Fibroblast of lung (primary cell): ENCODE measurements at regions not wholly inside any gene's neighbourhood (a gene's known extent, or its start where the extent isn't known, plus 50 kb on each side); places are given as distances from the start of the nearest gene placed in this dataset.

Experiments
- DNase-seq, 2 donors: peaks; one replicate each; pipeline versions ENCODE4 v3.0.0 to v3.0.0-alpha.2; 2010; ENCODE audit warnings: low read depth in 2 of 2
- H2AFZ ChIP-seq: 2 replicates; pipeline ENCODE4 v1.5.1; 2012; ENCODE audit warnings: low read length, control low read depth, inconsistent platforms
- H3K27ac ChIP-seq: 2 replicates; pipeline ENCODE4 v1.5.1; 2011; ENCODE audit warnings: low read length, control low read depth; ENCODE audit not compliant: insufficient read depth
- H3K27me3 ChIP-seq: 2 replicates; pipeline ENCODE4 v1.5.1; 2011; ENCODE audit warnings: mild to moderate bottlenecking, low read length; ENCODE audit not compliant: control insufficient read depth, insufficient read depth
- H3K36me3 ChIP-seq: 2 replicates; pipeline ENCODE4 v1.5.1; 2011; ENCODE audit warnings: low read length; ENCODE audit not compliant: control insufficient read depth, insufficient read depth
- H3K4me1 ChIP-seq: 2 replicates; pipeline ENCODE4 v1.5.1; 2011; ENCODE audit warnings: low read length; ENCODE audit not compliant: control insufficient read depth, insufficient read depth; ENCODE audit errors: extremely low read depth
- H3K4me2 ChIP-seq: 2 replicates; pipeline ENCODE4 v1.5.1; 2011; ENCODE audit warnings: low read length, control low read depth; ENCODE audit not compliant: insufficient read depth; ENCODE audit errors: extremely low read depth
- H3K4me3 ChIP-seq, 4 experiments: fragments of 200-600 bp in 1 of 4; sonication (generic) in 1 of 4; replicated peaks in 1 of 4; 2 replicates each; pipeline ENCODE4 v1.5.1; 2011 to 2016; ENCODE audit warnings: low read length in 4 of 4, low read depth in 3 of 4, mild to moderate bottlenecking in 3 of 4, control low read depth in 2 of 4, inconsistent platforms in 1 of 4, mixed read lengths in 1 of 4; ENCODE audit not compliant: insufficient read depth in 1 of 4; ENCODE audit errors: control extremely low read depth in 1 of 4
- H3K79me2 ChIP-seq: 2 replicates; pipeline ENCODE4 v1.5.1; 2012; ENCODE audit warnings: mild to moderate bottlenecking, low read length, inconsistent platforms; ENCODE audit not compliant: control insufficient read depth, insufficient read depth
- H3K9ac ChIP-seq: 2 replicates; pipeline ENCODE4 v1.5.1; 2011; ENCODE audit warnings: mild to moderate bottlenecking, low read length, control low read depth; ENCODE audit not compliant: insufficient read depth
- H3K9me3 ChIP-seq: 2 replicates; pipeline ENCODE4 v1.5.1; 2012; ENCODE audit warnings: low read depth, low read length; ENCODE audit not compliant: control insufficient read depth, insufficient read depth
- H4K20me1 ChIP-seq: 2 replicates; pipeline ENCODE4 v1.5.1; 2011; ENCODE audit warnings: low read length; ENCODE audit not compliant: control insufficient read depth, insufficient read depth; ENCODE audit errors: extremely low read depth
- EZH2 ChIP-seq: IDR thresholded peaks from 2 replicates; pipeline ENCODE4 v1.5.1; 2012; ENCODE audit warnings: low read length, control low read depth, mild to moderate bottlenecking; ENCODE audit errors: missing control alignments
- TF ChIP-seq, protein P1 (sequence below), 2 donors: IDR thresholded peaks in 1 of 2; conservative IDR thresholded peaks in 1 of 2; 1 replicate in 1 of 2; 2 replicates in 1 of 2; pipeline ENCODE4 v1.5.1; 2011 to 2012; ENCODE audit warnings: low read length in 2 of 2, control low read depth in 1 of 2, inconsistent platforms in 1 of 2, low read depth in 1 of 2, mild to moderate bottlenecking in 1 of 2

DNA sequence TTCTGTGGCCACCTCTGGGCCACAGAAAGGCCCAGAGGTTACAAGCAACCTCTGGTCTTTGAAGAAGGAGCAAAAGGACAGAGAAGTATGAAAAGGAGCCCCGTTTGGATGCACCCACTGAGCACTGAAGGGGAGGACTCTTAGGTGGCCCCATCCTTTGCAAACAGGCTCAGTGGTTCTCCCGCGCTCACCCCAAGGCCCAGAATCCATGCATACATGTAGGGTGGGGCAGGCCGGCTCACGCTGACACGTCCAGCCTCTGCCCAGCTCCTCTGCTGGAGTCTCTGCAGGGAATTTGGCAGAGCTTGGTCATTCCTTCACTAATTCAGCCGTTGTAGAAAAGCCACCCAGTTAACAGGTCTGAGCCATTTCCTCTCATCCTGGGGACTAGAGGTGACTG, 61.3 kb upstream of the AJAP1 start:
- Histone ChIP-seq H2AFZ (no peak overlapping the region), H3K36me3 (no peaks in the 10 kb centered on the region), H3K79me2 (no peaks in the 10 kb centered on the region), H3K27me3 (no peaks in the 10 kb centered on the region), H3K9ac (no peak overlapping the region), H3K4me2 (no peak overlapping the region), H3K9me3 (no peaks in the 10 kb centered on the region), H3K27ac (no peak overlapping the region), H3K4me3 (no peak overlapping the region), H3K4me1 (no peaks in the 10 kb centered on the region), H4K20me1 (no peaks in the 10 kb centered on the region)
- DNase-seq: no peak
- TF ChIP-seq EZH2: no peak
- TF ChIP-seq, protein P1, sequence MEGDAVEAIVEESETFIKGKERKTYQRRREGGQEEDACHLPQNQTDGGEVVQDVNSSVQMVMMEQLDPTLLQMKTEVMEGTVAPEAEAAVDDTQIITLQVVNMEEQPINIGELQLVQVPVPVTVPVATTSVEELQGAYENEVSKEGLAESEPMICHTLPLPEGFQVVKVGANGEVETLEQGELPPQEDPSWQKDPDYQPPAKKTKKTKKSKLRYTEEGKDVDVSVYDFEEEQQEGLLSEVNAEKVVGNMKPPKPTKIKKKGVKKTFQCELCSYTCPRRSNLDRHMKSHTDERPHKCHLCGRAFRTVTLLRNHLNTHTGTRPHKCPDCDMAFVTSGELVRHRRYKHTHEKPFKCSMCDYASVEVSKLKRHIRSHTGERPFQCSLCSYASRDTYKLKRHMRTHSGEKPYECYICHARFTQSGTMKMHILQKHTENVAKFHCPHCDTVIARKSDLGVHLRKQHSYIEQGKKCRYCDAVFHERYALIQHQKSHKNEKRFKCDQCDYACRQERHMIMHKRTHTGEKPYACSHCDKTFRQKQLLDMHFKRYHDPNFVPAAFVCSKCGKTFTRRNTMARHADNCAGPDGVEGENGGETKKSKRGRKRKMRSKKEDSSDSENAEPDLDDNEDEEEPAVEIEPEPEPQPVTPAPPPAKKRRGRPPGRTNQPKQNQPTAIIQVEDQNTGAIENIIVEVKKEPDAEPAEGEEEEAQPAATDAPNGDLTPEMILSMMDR (conservative IDR thresholded peaks at IDR 0.05 in 1 of 2, IDR thresholded peaks at IDR 0.05 in 1 of 2; ENCODE audit: low read depth in 1 of 2, low read length in 2 of 2): no peak

GRCh38 chr1:4594286-4594991, 60.0 kb upstream of the AJAP1 start:
- Histone ChIP-seq H3K36me3 (no peaks in the 10 kb centered on the region), H3K4me3 (no peak overlapping the region), H3K79me2 (no peaks in the 10 kb centered on the region), H3K27me3 (no peaks in the 10 kb centered on the region), H3K4me1 (no peaks in the 10 kb centered on the region), H3K4me2 (no peak overlapping the region), H3K27ac (no peak overlapping the region), H3K9me3 (no peaks in the 10 kb centered on the region), H3K9ac (no peak overlapping the region), H2AFZ (no peak overlapping the region), H4K20me1 (no peaks in the 10 kb centered on the region)
- TF ChIP-seq, protein P1 (conservative IDR thresholded peaks at IDR 0.05 in 1 of 2, IDR thresholded peaks at IDR 0.05 in 1 of 2; ENCODE audit: low read depth in 1 of 2, low read length in 2 of 2): no peak
- no peak for TF ChIP-seq EZH2
- no peak for DNase-seq

- Histone ChIP-seq H3K9ac (no peak overlapping the region), H2AFZ (no peak overlapping the region), H3K36me3 (no peaks in the 10 kb centered on the region), H3K79me2 (no peaks in the 10 kb centered on the region), H3K27ac (no peak overlapping the region), H3K4me2 (no peak overlapping the region), H3K27me3 (no peaks in the 10 kb centered on the region), H3K4me1 (no peaks in the 10 kb centered on the region), H3K9me3 (no peaks in the 10 kb centered on the region), H4K20me1 (no peaks in the 10 kb centered on the region), H3K4me3 (no peak overlapping the region)
- TF ChIP-seq EZH2: no peak
- TF ChIP-seq, protein P1 (conservative IDR thresholded peaks at IDR 0.05 in 1 of 2, IDR thresholded peaks at IDR 0.05 in 1 of 2; ENCODE audit: low read depth in 1 of 2, low read length in 2 of 2): no peak
- DNase-seq: no peak
These were observed 58.8 kb upstream of the AJAP1 start for GRCh38 chr1:4595341-4596225.
